Glutamatergic neuron (in vitro differentiated cells): ENCODE measurements at regions not wholly inside any gene's neighbourhood (a gene's known extent, or its start where the extent isn't known, plus 50 kb on each side); places are given as distances from the start of the nearest gene placed in this dataset.
"Not testable (repeated sequence)": the region's sequence is repeated elsewhere in the genome, so short reads cannot be mapped to it uniquely, and the experiment has no call there.

Source experiments
- DNase-seq: peaks from one replicate; pipeline ENCODE4 v3.0.0; 2022
- H3K27ac Mint-ChIP-seq: one replicate; pipeline ENCODE4 v1.8.0; 2020; ENCODE audit warnings: mild to moderate bottlenecking, mixed read lengths, inconsistent platforms; ENCODE audit not compliant: unreplicated experiment
- H3K27me3 Mint-ChIP-seq: one replicate; pipeline ENCODE4 v1.8.0; 2020; ENCODE audit warnings: mild to moderate bottlenecking, moderate library complexity, mixed read lengths, inconsistent platforms; ENCODE audit not compliant: unreplicated experiment
- H3K36me3 Mint-ChIP-seq: one replicate; pipeline ENCODE4 v1.8.0; 2020; ENCODE audit warnings: mild to moderate bottlenecking, mixed read lengths, inconsistent platforms; ENCODE audit not compliant: unreplicated experiment
- H3K4me1 Mint-ChIP-seq: one replicate; pipeline ENCODE4 v1.8.0; 2020; ENCODE audit warnings: mild to moderate bottlenecking, low read depth, mixed read lengths, inconsistent platforms; ENCODE audit not compliant: unreplicated experiment
- H3K4me3 Mint-ChIP-seq: one replicate; pipeline ENCODE4 v1.8.0; 2020; ENCODE audit warnings: mild to moderate bottlenecking, mixed read lengths, inconsistent platforms; ENCODE audit not compliant: unreplicated experiment
- H3K9me3 Mint-ChIP-seq: one replicate; pipeline ENCODE4 v1.8.0; 2020; ENCODE audit warnings: mild to moderate bottlenecking, moderate library complexity, mixed read lengths, inconsistent platforms; ENCODE audit not compliant: unreplicated experiment
- CTCF ChIP-seq: fragments of 200-600 bp; sonication (generic); IDR thresholded peaks from one replicate; pipeline ENCODE4 v1.5.0; 2021; ENCODE audit not compliant: partially characterized antibody, unreplicated experiment

GRCh38 chrX:96591421-96591820 lies 93.2 kb upstream of the DIAPH2 start:
- no peak for TF ChIP-seq CTCF
- Mint-ChIP-seq H3K9me3 (no peaks in the 10 kb centered on the region), H3K27ac (no peak overlapping the region), H3K4me1 (no peaks in the 10 kb centered on the region), H3K27me3 (no peaks in the 10 kb centered on the region), H3K4me3 (no peak overlapping the region), H3K36me3 (no peaks in the 10 kb centered on the region)
- DNase-seq = no peak

- H3K9me3 Mint-ChIP-seq, H3K27ac Mint-ChIP-seq, H3K27me3 Mint-ChIP-seq, H3K4me3 Mint-ChIP-seq, H3K36me3 Mint-ChIP-seq, H3K4me1 Mint-ChIP-seq, DNase-seq: not testable (repeated sequence)
These were observed 86.8 kb upstream of the DIAPH2 start for GRCh38 chrX:96597847-96598246.

- no peak for TF ChIP-seq CTCF
- no peak overlapping the region for H3K27ac Mint-ChIP-seq
- no peak for DNase-seq
These were observed 72.9 kb upstream of the DIAPH2 start for GRCh38 chrX:96611619-96612362.

GRCh38 chrX:96615448-96615847 lies 69.2 kb upstream of the DIAPH2 start:
- TF ChIP-seq CTCF = no peak
- no peaks in the 10 kb centered on the region for H3K4me1 Mint-ChIP-seq

More at GRCh38 chrX:96611619-96612362, 72.9 kb upstream of the DIAPH2 start:
- Mint-ChIP-seq H3K27me3 (no peaks in the 10 kb centered on the region), H3K9me3 (no peaks in the 10 kb centered on the region), H3K4me1 (no peaks in the 10 kb centered on the region), H3K36me3 (no peaks in the 10 kb centered on the region), H3K4me3 (no peak overlapping the region)

GRCh38 chrX:96619588-96619987 lies 65.1 kb upstream of the DIAPH2 start:
- no peak for TF ChIP-seq CTCF
- Mint-ChIP-seq H3K27me3 (no peaks in the 10 kb centered on the region), H3K4me1 (no peaks in the 10 kb centered on the region), H3K36me3 (no peaks in the 10 kb centered on the region), H3K27ac (no peak overlapping the region), H3K9me3 (peaks cover 2% of the 10 kb centered on the region), H3K4me3 (no peak overlapping the region)
- no peak for DNase-seq

More at GRCh38 chrX:96615448-96615847, 69.2 kb upstream of the DIAPH2 start:
- Mint-ChIP-seq H3K27me3 (no peaks in the 10 kb centered on the region), H3K27ac (no peak overlapping the region), H3K9me3 (no peaks in the 10 kb centered on the region), H3K4me3 (no peak overlapping the region), H3K36me3 (no peaks in the 10 kb centered on the region)
- no peak for DNase-seq
